K562 (cell line): ENCODE measurements at regions not wholly inside any gene's neighbourhood (a gene's known extent, or its start where the extent isn't known, plus 50 kb on each side); places are given as distances from the start of the nearest gene placed in this dataset.

ENCODE experiments used
- CHD7 ChIP-seq: fragments of 200-600 bp; sonication (generic); IDR thresholded peaks from one replicate; pipeline ENCODE4 v1.6.1; 2012; ENCODE audit warnings: mild to moderate bottlenecking, low read depth, low read length, inconsistent platforms
- DDX20 ChIP-seq: fragments of 450-650 bp; IDR thresholded peaks from 2 replicates; pipeline ENCODE4 v1.6.1; 2016; ENCODE audit warnings: missing genetic modification characterization, low read depth, mild to moderate bottlenecking, missing compliant biosample characterization, moderate library complexity
- MAFG ChIP-seq: fragments of 450-650 bp; conservative IDR thresholded peaks from 2 replicates; pipeline ENCODE4 v1.6.1; 2016; ENCODE audit warnings: missing genetic modification characterization, missing compliant biosample characterization
- SRSF1 ChIP-seq: fragments of 200-400 bp; formaldehyde crosslinking; IDR thresholded peaks from 2 replicates; pipeline ENCODE4 v1.6.1; 2017; ENCODE audit warnings: mild to moderate bottlenecking, low read depth, low read length, moderate library complexity
- ZNF77 ChIP-seq: fragments of 250-450 bp; sonication (Bioruptor Pico); IDR thresholded peaks from 2 replicates; pipeline ENCODE4 v1.5.0; 2020

GRCh38 chr7:1300636-1301035 is 68.0 kb downstream of the UNCX start (continued):
- TF ChIP-seq CHD7 (no peak), ZNF77 (CRISPR knock-in tag) (no peak), SRSF1 (no peak), MAFG (tag) (no peak), DDX20 (no peak)
